ENCODE measurements at regions not wholly inside any gene's neighbourhood (a gene's known extent, or its start where the extent isn't known, plus 50 kb on each side); places are given as distances from the start of the nearest gene placed in this dataset.
A peak's percentile ranks its signal among the peaks of the same experiment; 100 is the strongest.
"Not testable (repeated sequence)": the region's sequence is repeated elsewhere in the genome, so short reads cannot be mapped to it uniquely, and the experiment has no call there.

GRCh38 chr15:20305912-20306311, 235.7 kb downstream of the GOLGA6L6 start:
- not testable (repeated sequence) for DNase-seq

DNA sequence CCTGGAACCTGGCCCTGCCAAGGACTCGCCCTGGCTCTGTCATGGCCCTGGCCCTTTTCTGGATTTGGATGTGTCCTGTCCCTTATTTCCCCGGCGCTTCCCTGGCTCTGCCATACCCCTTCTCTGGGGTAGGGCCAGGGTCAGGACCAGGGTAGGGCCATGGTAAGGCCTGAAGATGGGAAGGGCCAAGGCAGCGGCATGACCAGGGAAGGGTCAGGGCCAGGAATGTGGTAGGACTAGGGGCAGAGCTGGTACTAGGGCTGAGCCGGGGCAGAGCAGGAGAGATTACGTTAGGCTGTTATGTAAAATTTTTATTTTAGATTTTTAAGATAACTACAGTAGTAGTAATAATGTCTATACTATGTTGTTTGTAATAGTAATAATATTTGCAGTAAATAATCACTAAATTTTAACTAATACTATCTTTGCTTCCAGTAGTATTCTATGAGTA, 236.6 kb downstream of the GOLGA6L6 start:
- DNase-seq = not testable (repeated sequence)

DNA sequence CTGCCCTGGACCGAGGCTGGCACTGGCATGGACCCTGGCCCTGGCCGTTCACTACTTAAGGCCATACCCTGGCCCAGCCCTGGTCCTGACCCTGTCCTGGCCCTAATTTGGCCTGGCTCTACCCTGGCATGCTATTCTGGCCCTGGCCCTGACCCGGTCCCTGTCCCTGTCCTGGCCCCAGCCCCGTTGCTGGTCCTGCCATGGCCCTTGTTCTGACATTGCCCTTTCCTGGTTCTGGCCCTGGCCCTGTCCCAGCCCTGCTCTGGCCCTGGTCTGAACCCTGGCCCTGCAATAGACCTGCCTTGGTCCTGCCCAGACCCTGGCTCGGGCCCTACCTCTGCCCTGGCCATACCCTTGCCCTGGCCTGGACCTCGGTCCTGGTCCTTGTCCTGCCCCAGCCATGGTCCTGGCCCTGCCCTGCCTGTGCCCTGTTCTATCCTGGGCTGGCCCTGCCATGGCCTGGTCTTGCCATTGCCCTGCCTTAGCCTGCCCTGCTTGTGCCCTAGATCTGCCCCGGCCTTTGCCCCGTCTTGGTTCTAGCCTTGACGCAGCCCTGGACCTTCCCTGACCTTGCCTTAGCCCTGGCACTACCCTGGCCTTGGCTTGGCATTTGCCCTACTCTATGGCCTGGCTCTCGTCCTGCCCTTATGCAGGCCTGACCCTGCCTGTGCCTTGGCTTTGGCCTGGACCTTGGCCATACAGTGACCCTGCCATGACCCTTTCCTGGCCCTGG, 237.2 kb downstream of the GOLGA6L6 start:
- DNase-seq = not testable (repeated sequence)

DNA sequence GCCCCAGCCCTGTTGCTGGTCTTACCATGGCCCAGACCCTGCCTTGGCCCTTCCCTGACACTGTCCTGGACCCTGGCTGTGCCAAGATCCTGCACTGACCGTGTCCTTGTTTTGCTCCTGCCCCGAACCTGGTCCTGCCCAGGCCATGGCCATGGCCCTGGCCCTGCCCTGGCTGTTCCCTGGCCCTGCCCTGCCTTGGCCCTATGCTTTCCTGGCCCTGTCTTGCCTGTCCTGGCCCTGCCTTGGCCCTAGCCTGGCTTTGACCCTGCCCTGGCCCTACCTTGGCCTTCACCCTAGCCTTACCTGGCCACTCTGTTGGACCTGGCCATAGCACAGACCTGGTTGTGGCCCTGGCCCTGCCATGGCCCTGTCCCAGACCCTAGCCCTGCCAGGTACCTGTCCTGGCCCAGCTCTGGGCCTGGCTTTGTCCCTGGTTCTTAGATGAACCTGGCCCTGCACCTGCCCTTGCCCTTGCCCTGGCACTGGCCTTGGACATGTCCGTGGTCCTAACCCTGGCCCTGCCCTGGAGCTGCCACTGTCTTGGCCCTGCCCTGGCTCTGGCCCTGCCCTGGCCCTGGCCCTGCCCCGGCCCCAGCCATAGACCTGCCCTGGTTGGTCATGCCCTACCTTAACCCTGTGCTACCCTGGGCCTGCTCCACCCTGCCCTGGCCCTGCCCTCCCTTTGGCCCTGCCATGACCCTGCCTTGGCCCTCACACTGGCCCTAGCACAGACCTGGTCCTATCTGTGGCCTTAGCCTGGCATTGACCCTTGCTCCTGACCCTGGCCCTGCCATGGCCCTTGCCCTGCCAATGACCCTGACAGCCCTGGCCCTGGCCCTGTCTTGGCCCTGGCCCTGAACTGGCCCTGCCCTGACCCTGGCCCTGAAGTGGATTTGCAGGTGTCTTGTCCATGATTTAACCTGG, 238.1 kb downstream of the GOLGA6L6 start:
- DNase-seq = not testable (repeated sequence)

DNA sequence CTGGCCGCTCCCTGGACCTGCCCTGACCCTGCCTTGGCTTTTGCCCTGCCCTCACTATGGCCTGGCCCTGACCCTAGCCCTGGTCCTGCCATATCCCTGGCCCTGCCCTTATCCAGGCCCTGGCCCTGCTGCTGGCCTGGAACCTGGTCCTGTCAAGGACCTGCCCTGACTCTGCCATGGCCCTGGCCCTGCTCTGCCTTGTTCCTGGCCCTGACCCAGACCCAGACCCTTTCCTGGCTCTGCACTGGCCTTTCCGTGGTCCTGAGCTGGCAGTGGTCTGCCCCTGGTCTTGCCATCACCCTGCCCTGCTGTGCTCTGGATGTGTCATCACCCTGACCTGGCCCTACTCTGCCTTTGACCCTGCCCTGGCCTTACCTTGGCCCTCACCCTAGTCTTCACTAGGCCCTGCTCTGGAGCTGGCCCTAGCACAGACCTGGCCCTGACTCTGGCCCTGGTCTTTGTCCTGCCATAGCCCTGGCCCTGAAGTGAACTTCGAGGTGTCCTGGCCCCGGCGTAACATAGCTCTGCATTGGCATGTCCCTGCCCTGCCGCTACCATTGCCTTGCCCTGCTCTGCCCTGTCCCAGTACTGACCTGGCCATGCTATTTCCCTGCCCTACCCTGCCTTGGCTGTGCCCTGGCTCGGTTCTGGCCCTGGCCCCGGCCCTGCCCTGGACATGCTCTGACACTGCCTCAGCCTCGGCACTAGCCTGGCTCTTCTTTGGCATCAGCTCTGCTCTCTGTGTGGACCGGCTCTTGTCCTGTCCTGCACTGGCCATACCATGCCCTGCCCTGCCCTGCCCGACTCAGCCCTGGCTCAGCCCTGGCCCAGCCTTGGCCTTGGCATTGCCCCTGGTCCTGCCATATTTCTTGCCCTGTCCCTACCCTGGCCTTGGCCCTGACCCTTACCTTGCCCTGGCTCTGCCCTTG, 239.2 kb downstream of the GOLGA6L6 start:
- DNase-seq = not testable (repeated sequence)

GRCh38 chr15:20301471-20302081, 240.0 kb downstream of the GOLGA6L6 start:
- DNase-seq = not testable (repeated sequence)

GRCh38 chr15:20301041-20301390, 240.6 kb downstream of the GOLGA6L6 start:
- not testable (repeated sequence) for DNase-seq

DNA sequence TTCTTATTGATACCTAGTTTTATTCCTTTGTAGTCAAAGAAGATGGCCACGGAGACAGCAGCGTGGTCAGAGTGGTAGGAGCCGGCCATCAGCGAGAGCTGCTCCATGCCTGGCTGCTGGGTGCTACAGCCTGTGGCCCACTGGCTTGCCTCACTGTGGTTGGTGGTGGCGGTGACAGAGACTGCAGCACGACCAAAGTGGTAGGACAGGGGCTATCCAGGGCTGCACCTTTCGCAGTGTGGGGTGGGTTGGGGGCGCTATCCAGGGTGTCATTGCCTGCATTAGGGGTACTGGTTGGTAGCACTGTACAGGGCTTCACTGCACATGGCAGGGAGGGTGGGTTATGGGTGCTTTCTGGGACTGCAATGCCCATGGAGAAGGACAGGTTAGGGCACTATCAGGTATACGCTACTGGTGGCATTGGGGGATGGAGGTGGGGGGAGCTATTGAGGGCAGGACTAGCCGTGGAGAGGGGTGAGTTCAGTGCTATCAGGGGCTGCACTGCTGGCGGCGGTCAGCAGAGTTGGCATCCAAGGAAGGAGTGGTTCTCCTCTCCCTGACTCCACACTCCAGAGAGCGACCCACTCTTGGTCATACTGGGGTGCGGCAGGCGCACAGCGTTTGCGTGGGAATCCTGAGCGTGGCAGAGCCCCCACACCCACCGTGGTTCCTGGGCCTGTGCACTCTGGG, 241.1 kb downstream of the GOLGA6L6 start:
- not testable (repeated sequence) for DNase-seq

DNA sequence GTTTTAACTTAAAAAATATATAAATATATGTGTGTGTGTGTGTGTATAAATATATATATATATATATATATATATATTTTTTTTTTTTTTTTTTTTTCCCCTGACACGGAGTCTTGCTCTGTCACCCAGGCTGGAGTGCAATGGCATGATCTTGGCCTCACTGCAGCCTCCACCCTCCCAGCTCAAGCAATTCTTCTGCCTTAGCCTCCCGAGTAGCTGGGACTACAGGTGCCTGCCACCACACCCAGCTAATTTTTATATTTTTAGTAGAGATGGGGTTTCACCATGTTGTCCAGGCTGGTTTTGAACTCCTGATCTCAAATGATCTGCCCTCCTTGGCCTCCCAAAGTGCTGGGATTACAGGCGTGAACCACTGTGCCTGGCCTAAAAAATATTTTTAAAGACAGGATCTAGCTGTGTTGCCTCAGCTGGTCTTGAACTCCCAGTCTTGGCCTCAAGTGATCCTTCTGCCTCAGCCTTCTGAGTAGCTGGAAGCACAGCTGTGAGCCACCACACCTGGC, 243.9 kb downstream of the GOLGA6L6 start:
- not testable (repeated sequence) for DNase-seq

GRCh38 chr15:20296261-20296660, 245.3 kb downstream of the GOLGA6L6 start:
- DNase-seq = not testable (repeated sequence)

- no peak for DNase-seq
These were observed 246.3 kb downstream of the GOLGA6L6 start for GRCh38 chr15:20295238-20295811.

DNA sequence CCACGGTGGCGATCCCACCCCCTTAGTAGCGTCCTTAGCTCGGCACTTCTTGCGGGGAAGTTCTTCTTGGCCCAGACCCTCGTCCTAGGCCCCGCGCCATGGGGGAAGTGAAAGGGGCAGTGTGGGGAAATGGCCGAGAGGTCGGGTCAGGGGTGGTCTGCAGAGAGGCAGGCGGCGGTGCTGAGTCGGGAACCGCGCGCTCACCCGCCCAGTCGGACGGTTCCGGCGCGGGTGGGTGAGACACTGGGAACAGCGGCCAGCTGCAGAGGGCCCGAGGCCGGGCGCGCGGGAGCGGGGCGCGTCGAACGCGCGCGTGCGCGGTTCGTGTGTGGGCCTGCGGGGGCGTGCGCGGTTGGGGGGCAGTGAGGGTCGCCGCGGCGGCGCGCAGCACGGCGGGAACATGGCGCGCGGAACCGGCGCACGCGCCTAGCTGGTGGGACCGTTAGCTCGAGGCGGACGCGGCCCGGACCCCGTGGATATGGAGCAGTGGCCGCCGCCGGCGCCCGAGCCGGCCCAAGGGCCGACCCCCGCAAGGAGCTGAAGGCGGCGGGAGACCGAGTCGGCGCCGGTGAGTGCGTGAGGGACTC, 246.9 kb downstream of the GOLGA6L6 start:
- DNase-seq = no peak

DNA sequence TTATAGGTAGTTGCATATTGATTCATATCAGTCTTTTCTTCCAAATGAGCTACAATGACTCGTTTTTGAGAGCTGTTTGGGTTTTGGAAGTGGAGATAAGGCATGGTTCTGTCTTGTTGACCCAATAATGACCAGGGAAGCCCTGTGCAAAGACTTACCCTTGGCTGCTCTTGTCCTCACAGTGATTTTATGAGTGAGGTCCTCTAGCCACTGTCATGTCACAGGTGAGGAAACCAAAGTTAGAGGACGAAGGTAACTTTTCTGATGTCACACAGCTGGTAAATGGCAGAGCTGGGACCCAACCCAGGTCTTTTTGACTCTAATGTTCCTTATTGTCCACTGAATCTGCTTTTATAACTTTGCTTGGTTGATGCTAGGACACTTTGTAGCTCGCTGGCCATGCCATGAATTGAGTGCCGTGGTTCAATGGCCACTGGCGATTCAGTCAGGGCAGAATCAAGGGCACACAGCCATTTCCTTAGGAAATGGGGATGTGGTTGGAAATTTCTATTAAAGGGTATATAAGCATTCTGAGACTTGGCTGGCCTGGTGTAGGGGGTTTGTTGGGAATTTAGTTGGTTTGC, 249.1 kb downstream of the GOLGA6L6 start:
- peak; percentile 5 for DNase-seq

- peak in 1 of 2 experiments; percentile 4 for DNase-seq
These were observed 250.0 kb downstream of the GOLGA6L6 start for GRCh38 chr15:20291616-20292015.

- DNase-seq = peak in 1 of 2 experiments; percentile 10
These were observed 251.0 kb downstream of the GOLGA6L6 start for GRCh38 chr15:20290606-20291005.

GRCh38 chr15:20289538-20290103, 252.0 kb downstream of the GOLGA6L6 start:
- not testable (repeated sequence) for DNase-seq

DNA sequence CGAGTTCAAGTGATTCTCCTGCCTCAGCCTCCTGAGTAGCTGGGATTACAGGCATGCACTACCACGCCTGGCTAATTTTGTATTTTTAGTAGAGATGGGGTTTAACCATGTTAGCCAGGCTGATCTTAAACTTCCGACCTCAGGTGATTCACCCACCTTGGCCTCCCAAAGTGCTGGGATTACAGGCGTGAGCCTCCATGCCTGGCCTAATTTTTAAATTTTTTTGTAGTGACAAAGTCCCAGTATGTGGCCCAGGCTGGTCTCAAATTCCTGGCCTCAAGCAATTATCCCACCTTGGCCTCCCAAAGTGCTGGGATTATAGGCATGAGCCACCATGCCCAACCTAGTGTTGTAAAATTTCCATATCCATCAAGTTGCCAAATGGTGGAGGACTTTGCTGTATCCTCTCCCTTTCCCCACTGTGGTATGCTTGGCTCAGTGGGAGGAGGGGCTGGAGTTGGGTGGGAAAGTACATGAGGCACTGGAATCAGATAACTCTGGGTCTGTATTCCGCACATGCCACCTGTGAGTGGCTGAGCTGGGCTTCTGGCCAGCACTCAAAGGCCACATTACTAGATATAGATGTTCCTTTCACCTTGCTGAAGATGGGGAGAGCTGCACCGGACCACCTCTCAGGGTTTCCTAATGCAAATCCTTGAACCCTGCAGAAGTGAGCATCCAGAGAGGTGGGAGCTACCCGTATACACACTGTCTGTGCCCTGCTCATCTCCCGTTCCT, 252.6 kb downstream of the GOLGA6L6 start:
- not testable (repeated sequence) for DNase-seq

DNA sequence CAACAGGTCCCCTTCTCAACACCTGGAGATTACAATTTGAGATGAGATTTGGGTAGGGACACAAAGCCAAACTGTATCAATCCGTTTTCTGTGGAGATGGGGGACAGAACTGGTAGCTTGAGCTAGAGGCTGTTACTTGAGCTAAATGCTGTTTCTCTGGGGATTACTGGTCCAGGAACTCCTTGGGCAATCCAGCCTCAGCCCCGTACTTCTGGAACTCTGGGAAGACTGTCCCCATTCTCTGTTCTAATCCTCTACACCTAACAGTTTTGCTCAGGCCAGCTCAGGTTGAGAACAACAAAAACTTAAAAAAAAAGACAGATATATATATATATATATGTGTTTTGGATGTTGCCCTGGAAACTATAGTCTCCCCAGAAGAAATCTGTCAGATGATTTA, 255.0 kb downstream of the GOLGA6L6 start:
- DNase-seq = not testable (repeated sequence)
